Glomerular visceral epithelial cell (primary cell): ENCODE measurements at regions not wholly inside any gene's neighbourhood (a gene's known extent, or its start where the extent isn't known, plus 50 kb on each side); places are given as distances from the start of the nearest gene placed in this dataset.
A peak's percentile ranks its signal among the peaks of the same experiment; 100 is the strongest.
"Not testable (repeated sequence)": the region's sequence is repeated elsewhere in the genome, so short reads cannot be mapped to it uniquely, and the experiment has no call there.

ENCODE experiments used
- DNase-seq: peaks from one replicate; pipeline ENCODE4 v3.0.0-alpha.2; 2016; ENCODE audit errors: extremely low spot score

- DNase-seq, result no peak
Measured at GRCh38 chr2:236348279-236348678, 84.1 kb upstream of the ASB18 start.

GRCh38 chr2:236348976-236349375 is 84.8 kb upstream of the ASB18 start:
- no peak for DNase-seq

GRCh38 chr2:236350426-236350825 is 86.2 kb upstream of the ASB18 start:
- no peak for DNase-seq

GRCh38 chr2:236351966-236352525 is 87.8 kb upstream of the ASB18 start:
- no peak for DNase-seq

- DNase-seq, result peak; percentile 31
Measured at GRCh38 chr2:236352761-236353593, 88.8 kb upstream of the ASB18 start.

- DNase-seq, result no peak
Measured at GRCh38 chr2:236353594-236353942, 89.4 kb upstream of the ASB18 start.

GRCh38 chr2:236354056-236354940 is 90.1 kb upstream of the ASB18 start:
- DNase-seq, result no peak

- no peak for DNase-seq
Measured at GRCh38 chr2:236354973-236355595, 90.9 kb upstream of the ASB18 start.

- DNase-seq, result no peak
Measured at GRCh38 chr2:236355911-236356310, 91.7 kb upstream of the ASB18 start.

GRCh38 chr2:236356321-236356720 is 92.1 kb upstream of the ASB18 start:
- not testable (repeated sequence) for DNase-seq

GRCh38 chr2:236358482-236358881 is 94.3 kb upstream of the ASB18 start:
- not testable (repeated sequence) for DNase-seq

- no peak for DNase-seq
Measured at GRCh38 chr2:236359426-236360045, 95.3 kb upstream of the ASB18 start.

- no peak for DNase-seq
Measured at GRCh38 chr2:236360496-236360895, 96.3 kb upstream of the ASB18 start.

- no peak for DNase-seq
Measured at GRCh38 chr2:236363711-236364277, 99.6 kb upstream of the ASB18 start.

GRCh38 chr2:236365258-236366048 is 101.2 kb upstream of the ASB18 start:
- no peak for DNase-seq

GRCh38 chr2:236366049-236366387 is 101.8 kb upstream of the ASB18 start:
- no peak for DNase-seq

- DNase-seq, result no peak
Measured at GRCh38 chr2:236366397-236366796, 102.2 kb upstream of the ASB18 start.

- DNase-seq, result no peak
Measured at GRCh38 chr2:236367506-236368289, 103.5 kb upstream of the ASB18 start.

- no peak for DNase-seq
Measured at GRCh38 chr2:236369661-236370062, 105.5 kb upstream of the ASB18 start.
